ENCODE measurements at regions not wholly inside any gene's neighbourhood (a gene's known extent, or its start where the extent isn't known, plus 50 kb on each side); places are given as distances from the start of the nearest gene placed in this dataset.

DNA sequence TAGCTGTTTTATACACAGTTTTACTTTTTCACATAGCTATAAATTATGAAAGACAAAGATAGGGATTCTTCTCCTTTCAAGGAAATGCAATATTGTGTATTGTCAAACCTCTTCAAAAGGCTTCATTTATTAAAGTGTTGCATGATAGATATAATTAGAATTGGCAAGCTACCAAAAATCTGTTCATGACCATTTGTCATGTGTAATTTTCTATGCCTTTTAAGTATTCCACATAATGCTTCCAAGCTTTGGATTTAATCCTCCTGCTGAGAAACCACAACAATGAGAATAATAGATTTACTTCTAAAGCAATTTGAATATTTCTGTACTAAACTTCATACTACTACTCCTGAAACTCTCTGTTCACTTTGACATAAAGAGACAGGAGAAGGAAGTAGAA lies 403.2 kb upstream of the CCDC179 start:
- DNase-seq (ENCODE audit: extremely low spot score) = no peak
- Histone ChIP-seq H3K27ac (ENCODE audit: low read depth) (no peak overlapping the region), H3K4me3 (ENCODE audit: low read depth, low read length) (no peak overlapping the region), H3K36me3 (ENCODE audit: insufficient read depth) (no peaks in the 10 kb centered on the region), H3K4me1 (ENCODE audit: insufficient read depth) (no peaks in the 10 kb centered on the region)

DNA sequence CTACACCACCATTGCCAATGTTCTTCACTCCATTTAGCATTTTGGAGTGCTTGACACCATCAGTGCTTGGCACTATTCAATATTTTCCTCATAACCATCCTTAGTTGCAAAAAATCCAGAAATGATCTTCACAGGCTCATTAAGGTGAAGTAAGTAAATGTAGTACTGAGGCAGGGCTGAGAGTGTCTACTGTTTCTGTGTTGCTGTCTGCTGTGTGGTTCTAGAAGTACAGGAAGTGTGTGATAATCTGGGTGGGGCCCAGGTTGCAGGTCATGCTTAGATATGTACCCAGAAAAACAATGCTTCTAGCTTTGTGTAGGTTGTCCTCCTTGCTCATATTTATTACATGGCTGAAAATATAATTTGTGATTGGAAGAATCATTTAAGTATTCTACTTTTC lies 411.8 kb upstream of the CCDC179 start:
- Histone ChIP-seq H3K27ac (ENCODE audit: low read depth) (no peak overlapping the region), H3K36me3 (ENCODE audit: insufficient read depth) (no peaks in the 10 kb centered on the region), H3K4me1 (ENCODE audit: insufficient read depth) (no peaks in the 10 kb centered on the region), H3K4me3 (ENCODE audit: low read depth, low read length) (no peak overlapping the region)
- no peak for DNase-seq (ENCODE audit: extremely low spot score)

DNA sequence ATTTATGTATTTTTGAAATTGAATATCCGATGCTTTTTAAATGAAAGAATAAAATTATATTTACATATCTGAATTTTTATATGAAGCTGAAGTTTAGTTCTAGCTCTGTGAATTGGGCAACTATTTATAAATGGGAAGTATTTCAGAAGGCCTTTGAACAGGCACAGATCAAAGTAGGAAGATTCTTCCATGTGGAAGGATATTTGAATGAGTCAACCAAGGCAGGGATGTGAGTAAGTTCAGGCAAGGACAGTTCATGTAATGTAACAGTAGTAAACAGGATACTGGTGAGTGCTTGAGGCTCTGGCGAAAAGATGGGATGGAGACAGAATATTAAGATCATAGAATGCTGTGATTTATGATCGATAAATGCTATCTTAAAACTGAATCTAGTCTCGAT lies 417.8 kb upstream of the CCDC179 start:
- Histone ChIP-seq H3K4me3 (ENCODE audit: low read depth, low read length) (no peak overlapping the region), H3K4me1 (ENCODE audit: insufficient read depth) (no peaks in the 10 kb centered on the region), H3K27ac (ENCODE audit: low read depth) (no peak overlapping the region), H3K36me3 (ENCODE audit: insufficient read depth) (no peaks in the 10 kb centered on the region)
- DNase-seq (ENCODE audit: extremely low spot score) = no peak
- WGBS = 95% methylated on average over 4 of the region's 4 CpGs

DNA sequence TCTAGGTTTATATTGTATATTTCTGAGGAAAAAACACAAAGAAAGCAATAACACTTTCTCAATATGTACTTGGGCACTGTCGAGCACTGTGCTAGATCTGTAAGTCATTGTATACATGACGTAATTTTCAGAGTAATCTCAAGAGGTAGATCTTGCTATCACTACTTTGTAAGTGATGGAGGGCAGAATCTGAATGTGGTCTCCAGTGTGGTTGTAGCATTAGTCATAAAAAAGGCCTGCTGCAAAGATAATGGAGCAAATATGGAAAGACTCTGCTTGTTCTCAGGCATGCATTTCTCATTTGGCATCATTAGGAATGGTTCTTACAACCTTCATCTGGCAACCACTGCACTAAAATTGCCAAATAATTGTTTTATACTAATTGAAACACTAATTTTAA lies 419.8 kb upstream of the CCDC179 start:
- Histone ChIP-seq H3K4me1 (ENCODE audit: insufficient read depth) (no peaks in the 10 kb centered on the region), H3K36me3 (ENCODE audit: insufficient read depth) (no peaks in the 10 kb centered on the region), H3K4me3 (ENCODE audit: low read depth, low read length) (no peak overlapping the region), H3K27ac (ENCODE audit: low read depth) (no peak overlapping the region)
- no peak for DNase-seq (ENCODE audit: extremely low spot score)
- 97% methylated on average over 2 of the region's 2 CpGs for WGBS

DNA sequence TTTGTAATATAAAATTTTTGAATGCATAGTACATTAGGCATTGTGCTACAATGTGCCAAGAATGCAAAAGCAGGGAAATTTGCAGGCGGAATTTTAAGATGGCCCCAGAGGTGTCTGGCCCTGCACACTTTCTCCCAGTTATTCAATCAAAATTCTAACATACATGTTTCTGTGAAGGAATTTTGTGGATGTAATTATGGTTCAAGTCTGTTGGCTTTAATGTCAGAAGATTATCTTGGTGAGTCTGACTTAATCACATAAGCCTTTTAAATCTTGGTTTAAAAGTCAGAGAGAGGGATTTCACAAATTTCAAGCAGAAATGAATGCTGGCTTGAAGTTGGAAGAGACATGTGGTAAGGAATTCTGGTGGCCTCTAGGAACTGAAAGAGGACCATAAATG lies 423.4 kb upstream of the CCDC179 start:
- WGBS = 92% methylated on average over 1 of the region's 1 CpG
- DNase-seq (ENCODE audit: extremely low spot score) = no peak
- no peaks in the 10 kb centered on the region for H3K4me1 ChIP-seq (ENCODE audit: insufficient read depth)
- H3K27ac ChIP-seq (ENCODE audit: low read depth) = no peak overlapping the region
- H3K36me3 ChIP-seq (ENCODE audit: insufficient read depth) = no peaks in the 10 kb centered on the region
- no peak overlapping the region for H3K4me3 ChIP-seq (ENCODE audit: low read depth, low read length)

DNA sequence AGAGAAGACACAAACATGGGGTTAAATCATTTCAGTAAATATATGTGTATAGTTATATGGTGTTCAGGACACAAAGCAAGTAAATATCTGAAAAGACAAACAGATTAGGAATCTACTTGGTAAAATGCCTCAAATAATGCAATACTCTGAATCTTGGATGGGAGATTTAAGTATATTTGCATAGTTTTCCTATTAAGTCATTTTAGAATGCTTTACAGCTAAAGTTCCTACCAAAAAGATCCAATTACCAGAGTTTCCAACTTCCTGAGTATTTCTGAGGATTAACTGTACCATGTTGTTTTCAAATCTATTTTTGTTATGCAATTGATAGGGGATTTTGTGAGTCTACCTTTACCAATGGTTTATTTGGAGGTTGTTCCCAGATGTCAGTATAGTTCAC lies 424.4 kb upstream of the CCDC179 start:
- Histone ChIP-seq H3K27ac (ENCODE audit: low read depth) (no peak overlapping the region), H3K4me3 (ENCODE audit: low read depth, low read length) (no peak overlapping the region), H3K36me3 (ENCODE audit: insufficient read depth) (no peaks in the 10 kb centered on the region), H3K4me1 (ENCODE audit: insufficient read depth) (no peaks in the 10 kb centered on the region)
- DNase-seq (ENCODE audit: extremely low spot score) = no peak

DNA sequence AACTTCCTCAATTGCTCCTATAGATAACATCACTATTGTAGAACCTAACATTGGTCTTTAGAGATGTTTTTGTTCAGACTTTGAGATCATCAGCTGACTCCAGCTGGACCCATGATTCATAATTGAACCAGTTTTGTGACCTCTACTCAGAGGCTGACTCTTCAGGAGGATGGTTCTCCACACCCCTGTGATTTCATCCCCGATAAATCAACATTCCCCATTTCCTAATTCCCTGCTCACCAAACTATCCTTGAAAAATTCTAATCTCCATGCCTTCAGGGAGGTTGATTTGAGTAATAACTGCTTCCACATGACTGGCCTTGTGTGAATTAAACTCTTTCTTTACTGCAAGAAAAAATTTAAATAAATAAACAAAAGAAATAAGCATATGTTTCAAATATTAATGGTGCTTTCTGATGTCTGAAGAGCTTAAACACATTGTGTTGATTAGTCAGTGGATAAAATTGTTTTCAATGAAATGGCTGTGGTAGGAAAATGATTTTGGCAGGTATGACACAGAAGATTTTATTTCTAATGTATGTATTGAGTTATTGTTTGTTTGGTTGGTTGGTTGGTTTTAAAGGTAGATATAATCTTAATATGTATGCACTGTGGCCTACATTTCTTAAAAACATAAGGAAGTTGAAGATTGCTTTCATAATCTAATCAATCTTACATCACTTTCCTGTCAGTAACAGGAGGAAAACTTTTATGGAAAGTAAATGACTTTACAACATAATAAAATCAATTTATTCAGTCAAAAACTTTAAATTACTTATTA lies 427.9 kb upstream of the CCDC179 start:
- H3K36me3 ChIP-seq (ENCODE audit: insufficient read depth) = no peaks in the 10 kb centered on the region
- no peak overlapping the region for H3K27ac ChIP-seq (ENCODE audit: low read depth)
- no peaks in the 10 kb centered on the region for H3K4me1 ChIP-seq (ENCODE audit: insufficient read depth)
- DNase-seq (ENCODE audit: extremely low spot score) = no peak
- H3K4me3 ChIP-seq (ENCODE audit: low read depth, low read length) = no peak overlapping the region
- WGBS = 71% methylated on average over 1 of the region's 1 CpG

DNA sequence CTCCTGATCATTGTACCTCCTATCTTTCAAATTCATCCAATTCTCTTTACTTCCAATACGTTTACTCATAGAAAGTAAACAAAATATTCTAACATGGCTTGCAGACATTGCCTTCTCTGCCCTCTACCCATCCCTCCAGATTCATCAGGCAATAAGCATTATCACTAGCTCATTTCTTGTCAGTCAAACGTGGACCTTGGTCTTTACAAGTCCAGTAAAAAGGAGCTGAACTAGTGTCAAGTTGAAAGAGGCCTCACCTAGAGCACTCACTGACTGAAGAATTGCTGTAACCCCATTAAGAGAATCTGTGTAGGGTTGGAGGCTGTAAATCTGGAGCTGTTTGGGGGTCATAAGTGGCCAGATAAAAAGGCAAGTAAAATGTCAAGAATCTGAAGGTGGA lies 435.0 kb upstream of the CCDC179 start:
- Histone ChIP-seq H3K27ac (ENCODE audit: low read depth) (no peak overlapping the region), H3K36me3 (ENCODE audit: insufficient read depth) (no peaks in the 10 kb centered on the region), H3K4me1 (ENCODE audit: insufficient read depth) (no peaks in the 10 kb centered on the region), H3K4me3 (ENCODE audit: low read depth, low read length) (no peak overlapping the region)
- 58% methylated on average over 2 of the region's 2 CpGs for WGBS
- no peak for DNase-seq (ENCODE audit: extremely low spot score)

DNA sequence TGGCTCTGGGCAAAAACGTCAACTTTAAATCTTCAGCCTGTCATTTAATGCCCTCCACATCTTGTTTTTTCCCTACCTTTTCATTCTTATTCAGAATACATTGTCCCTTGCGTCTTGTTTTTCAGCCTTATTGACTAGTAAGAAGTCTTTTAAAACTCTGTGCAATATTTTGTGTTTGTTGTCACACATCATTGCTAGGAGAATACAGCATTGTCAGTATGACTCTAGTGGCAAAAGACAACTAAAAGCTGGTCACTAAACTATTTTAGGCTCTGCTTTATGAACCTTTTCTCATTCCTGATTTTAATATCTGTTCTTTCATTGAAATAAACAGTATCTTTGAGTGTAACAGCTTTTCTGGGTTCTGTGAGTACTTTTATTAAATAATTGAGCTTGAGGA lies 447.8 kb upstream of the CCDC179 start:
- H3K36me3 ChIP-seq (ENCODE audit: insufficient read depth) = no peaks in the 10 kb centered on the region
- H3K4me1 ChIP-seq (ENCODE audit: insufficient read depth) = no peaks in the 10 kb centered on the region
- no peak for DNase-seq (ENCODE audit: extremely low spot score)
- no peak overlapping the region for H3K27ac ChIP-seq (ENCODE audit: low read depth)
- H3K4me3 ChIP-seq (ENCODE audit: low read depth, low read length) = no peak overlapping the region
- WGBS = 60% methylated on average over 2 of the region's 2 CpGs

DNA sequence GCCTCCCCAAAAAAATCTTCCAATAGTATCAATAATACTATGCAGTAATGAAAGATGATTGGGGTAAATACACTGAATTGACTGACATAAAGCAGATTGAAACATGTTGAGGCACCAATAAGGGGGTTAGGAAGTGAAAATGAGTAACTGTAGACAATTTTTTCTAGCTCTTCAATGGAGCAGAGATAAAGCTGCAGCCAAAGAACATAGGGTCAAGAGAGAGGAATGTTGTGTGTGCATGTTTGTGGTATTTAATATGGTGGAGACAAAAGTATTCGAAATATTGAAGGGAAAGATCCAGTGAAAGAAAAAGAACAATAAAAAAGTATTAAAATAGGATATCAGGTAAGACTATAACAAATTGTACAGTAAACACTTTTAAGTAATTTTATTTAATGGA lies 450.0 kb upstream of the CCDC179 start:
- Histone ChIP-seq H3K27ac (ENCODE audit: low read depth) (no peak overlapping the region), H3K4me3 (ENCODE audit: low read depth, low read length) (no peak overlapping the region), H3K4me1 (ENCODE audit: insufficient read depth) (no peaks in the 10 kb centered on the region), H3K36me3 (ENCODE audit: insufficient read depth) (no peaks in the 10 kb centered on the region)
- DNase-seq (ENCODE audit: extremely low spot score) = no peak
- WGBS = 83% methylated on average over 1 of the region's 1 CpG

DNA sequence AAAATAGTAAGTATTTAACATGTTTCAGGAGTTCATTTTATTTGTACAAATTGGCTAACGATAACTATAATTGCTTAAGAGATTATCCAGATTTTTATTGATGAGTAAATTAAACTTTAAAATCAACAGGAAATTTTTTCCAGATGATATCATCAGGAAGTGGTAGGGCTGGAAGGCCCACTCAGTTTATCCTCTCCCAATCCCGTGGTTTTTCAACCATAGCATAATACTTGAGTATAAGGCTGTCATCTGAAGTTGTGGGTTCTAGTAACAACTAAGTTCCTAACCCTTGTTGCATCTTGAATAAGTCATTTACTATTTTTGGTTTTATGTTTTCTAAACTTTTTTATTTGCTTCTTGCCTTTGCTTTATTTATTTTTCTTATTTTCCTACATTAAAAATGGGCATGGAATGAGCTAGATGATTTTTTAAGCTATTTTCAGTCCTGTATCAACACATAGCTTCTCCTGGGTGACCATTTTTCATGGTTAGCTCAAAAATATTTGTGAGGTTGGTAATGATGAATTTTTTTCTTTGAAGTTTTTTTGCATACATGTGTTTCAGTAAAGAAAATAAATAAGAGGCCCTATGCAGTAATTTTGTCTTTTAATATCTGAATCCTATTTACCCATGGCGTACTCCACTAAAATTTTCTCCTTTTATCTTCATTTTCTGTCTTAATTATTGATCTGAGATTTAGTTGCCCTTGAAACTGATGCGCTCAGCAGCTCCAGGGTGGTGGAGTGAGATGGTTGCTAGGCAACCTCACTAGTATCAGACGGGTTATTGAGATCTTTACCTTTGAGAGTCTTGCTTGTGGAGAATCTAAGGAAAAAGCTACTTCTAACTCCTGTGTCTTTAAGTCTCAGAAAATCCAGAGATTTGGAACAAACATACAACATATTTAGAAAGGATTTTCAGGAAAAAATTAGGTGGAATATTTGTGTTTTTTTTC lies 452.0 kb upstream of the CCDC179 start:
- Histone ChIP-seq H3K4me3 (ENCODE audit: low read depth, low read length) (no peak overlapping the region), H3K27ac (ENCODE audit: low read depth) (no peak overlapping the region), H3K36me3 (ENCODE audit: insufficient read depth) (no peaks in the 10 kb centered on the region), H3K4me1 (ENCODE audit: insufficient read depth) (no peaks in the 10 kb centered on the region)
- no peak for DNase-seq (ENCODE audit: extremely low spot score)
- 62% methylated on average over 5 of the region's 5 CpGs for WGBS

DNA sequence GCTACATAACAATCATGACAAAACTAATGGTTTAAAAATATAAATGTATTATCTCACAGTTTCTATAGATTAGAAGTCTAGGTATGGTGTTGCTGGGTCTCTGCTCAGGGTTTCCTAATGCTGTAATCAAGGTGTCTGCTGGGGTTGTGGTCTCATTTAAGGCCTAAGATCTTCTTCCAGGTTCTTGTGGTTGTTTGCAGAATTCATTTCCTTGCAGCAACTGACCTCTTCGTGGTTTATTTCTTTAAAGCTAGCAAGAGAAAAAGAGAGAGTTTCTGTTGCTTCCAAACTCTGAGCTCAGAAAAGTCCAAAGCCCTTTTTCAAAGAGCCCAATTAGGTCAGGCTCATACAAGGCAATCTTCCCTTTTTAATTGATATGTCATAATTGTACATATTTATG lies 452.7 kb upstream of the CCDC179 start:
- H3K4me1 ChIP-seq (ENCODE audit: insufficient read depth) = no peaks in the 10 kb centered on the region
- WGBS = 42% methylated on average over 1 of the region's 1 CpG
- H3K36me3 ChIP-seq (ENCODE audit: insufficient read depth) = no peaks in the 10 kb centered on the region
- H3K4me3 ChIP-seq (ENCODE audit: low read depth, low read length) = no peak overlapping the region
- no peak overlapping the region for H3K27ac ChIP-seq (ENCODE audit: low read depth)
- DNase-seq (ENCODE audit: extremely low spot score) = no peak

DNA sequence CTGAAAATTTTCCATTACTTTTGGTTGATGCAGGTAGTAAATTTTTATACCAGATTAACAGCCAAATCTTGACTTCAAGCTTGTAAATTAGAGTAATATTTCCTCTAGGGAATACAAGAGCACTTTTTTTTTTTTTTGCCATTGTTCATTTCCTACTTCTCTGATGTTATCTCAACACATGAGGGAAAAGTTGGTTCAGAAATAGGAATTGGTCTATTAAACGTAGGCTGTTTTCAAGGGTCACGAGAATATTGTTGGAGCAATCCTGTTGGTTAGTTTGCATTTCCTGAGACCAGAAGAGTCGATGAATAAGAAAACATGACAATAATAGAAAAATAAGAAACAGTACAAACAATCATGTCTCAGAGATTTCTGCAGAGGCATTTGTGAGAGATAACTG lies 453.9 kb upstream of the CCDC179 start:
- Histone ChIP-seq H3K4me1 (ENCODE audit: insufficient read depth) (no peaks in the 10 kb centered on the region), H3K4me3 (ENCODE audit: low read depth, low read length) (no peak overlapping the region), H3K27ac (ENCODE audit: low read depth) (no peak overlapping the region), H3K36me3 (ENCODE audit: insufficient read depth) (no peaks in the 10 kb centered on the region)
- 80% methylated on average over 3 of the region's 3 CpGs for WGBS
- DNase-seq (ENCODE audit: extremely low spot score) = no peak

DNA sequence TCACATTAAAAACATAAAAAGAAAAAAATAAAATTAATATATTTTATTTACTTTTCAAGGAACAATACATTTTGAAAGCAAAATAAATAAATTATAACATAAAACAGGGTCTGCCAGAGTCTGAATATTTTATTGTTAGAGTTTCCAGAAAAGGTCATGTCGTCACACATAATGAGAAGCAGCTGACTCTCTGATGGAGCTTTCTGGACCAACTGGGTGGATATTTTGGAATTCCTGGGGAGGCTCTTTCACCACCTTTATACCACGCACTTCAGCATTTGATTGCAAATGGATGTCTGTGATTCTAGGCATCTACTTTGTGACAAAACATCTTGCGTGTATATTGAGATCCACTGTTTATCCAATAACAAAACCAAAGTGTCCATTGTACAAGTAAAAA lies 455.0 kb upstream of the CCDC179 start:
- DNase-seq (ENCODE audit: extremely low spot score) = no peak
- no peaks in the 10 kb centered on the region for H3K4me1 ChIP-seq (ENCODE audit: insufficient read depth)
- H3K36me3 ChIP-seq (ENCODE audit: insufficient read depth) = no peaks in the 10 kb centered on the region
- H3K27ac ChIP-seq (ENCODE audit: low read depth) = no peak overlapping the region
- 84% methylated on average over 3 of the region's 3 CpGs for WGBS
- no peak overlapping the region for H3K4me3 ChIP-seq (ENCODE audit: low read depth, low read length)
